WI38 (cell line): ENCODE measurements at regions not wholly inside any gene's neighbourhood (a gene's known extent, or its start where the extent isn't known, plus 50 kb on each side); places are given as distances from the start of the nearest gene placed in this dataset.
"Not testable (repeated sequence)": the region's sequence is repeated elsewhere in the genome, so short reads cannot be mapped to it uniquely, and the experiment has no call there.

Source experiments
- H3K4me3 ChIP-seq: 2 replicates; pipeline ENCODE4 v1.5.1; 2011; ENCODE audit warnings: low read depth, mild to moderate bottlenecking, control low read depth, low read length
- CTCF ChIP-seq: IDR thresholded peaks from 2 replicates; pipeline ENCODE4 v1.5.1; 2012; ENCODE audit warnings: low read depth, mild to moderate bottlenecking, control low read depth, low read length

- no peak overlapping the region for H3K4me3 ChIP-seq
- no peak for TF ChIP-seq CTCF
These were observed 217.4 kb upstream of the KLF14 start for GRCh38 chr7:130951303-130951975.

GRCh38 chr7:130951976-130952876 lies 218.2 kb upstream of the KLF14 start:
- no peak for TF ChIP-seq CTCF
- H3K4me3 ChIP-seq = no peak overlapping the region

- no peak overlapping the region for H3K4me3 ChIP-seq
- TF ChIP-seq CTCF = no peak
These were observed 219.2 kb upstream of the KLF14 start for GRCh38 chr7:130953196-130953595.

- no peak overlapping the region for H3K4me3 ChIP-seq
- no peak for TF ChIP-seq CTCF
These were observed 221.0 kb upstream of the KLF14 start for GRCh38 chr7:130954918-130955564.

DNA sequence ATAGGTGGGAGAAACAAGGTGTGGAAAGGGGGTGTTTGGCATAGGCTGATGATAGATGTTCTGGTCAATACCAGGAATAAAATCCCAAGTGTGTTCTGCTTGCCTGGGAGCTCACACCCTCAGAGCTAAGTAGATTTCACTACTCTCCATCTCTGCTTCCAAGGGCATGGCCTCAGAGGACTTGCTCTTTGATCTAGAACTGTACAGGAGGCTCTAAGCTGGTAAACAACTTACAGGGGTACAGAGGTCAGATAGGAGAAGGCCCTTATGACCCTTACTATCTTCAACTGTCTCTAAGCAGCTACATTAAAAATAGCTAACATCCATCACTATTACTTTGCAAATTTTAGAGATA lies 221.5 kb upstream of the KLF14 start:
- H3K4me3 ChIP-seq = no peak overlapping the region
- TF ChIP-seq CTCF = no peak

GRCh38 chr7:130956417-130957136 lies 222.6 kb upstream of the KLF14 start:
- no peak overlapping the region for H3K4me3 ChIP-seq
- TF ChIP-seq CTCF = no peak

- no peak for TF ChIP-seq CTCF
- H3K4me3 ChIP-seq = no peak overlapping the region
These were observed 223.1 kb upstream of the KLF14 start for GRCh38 chr7:130957137-130957513.

GRCh38 chr7:130957722-130958435 lies 223.9 kb upstream of the KLF14 start:
- H3K4me3 ChIP-seq = not testable (repeated sequence)
